Type B pancreatic cell (in vitro differentiated cells): ENCODE measurements at regions not wholly inside any gene's neighbourhood (a gene's known extent, or its start where the extent isn't known, plus 50 kb on each side); places are given as distances from the start of the nearest gene placed in this dataset.
"Not testable (repeated sequence)": the region's sequence is repeated elsewhere in the genome, so short reads cannot be mapped to it uniquely, and the experiment has no call there.

Source experiments
- DNase-seq: peaks from one replicate; pipeline ENCODE4 v3.0.0; 2021; ENCODE audit warnings: mixed read lengths; ENCODE audit not compliant: unreplicated experiment; ENCODE audit errors: extremely low spot score
- H3K27ac Mint-ChIP-seq: 2 replicates; pipeline ENCODE4 v1.8.0; 2021; ENCODE audit warnings: mild to moderate bottlenecking, mixed read lengths
- H3K27me3 Mint-ChIP-seq: 2 replicates; pipeline ENCODE4 v1.8.0; 2021; ENCODE audit warnings: mixed read lengths
- H3K36me3 Mint-ChIP-seq: 2 replicates; pipeline ENCODE4 v1.8.0; 2021; ENCODE audit warnings: mixed read lengths
- H3K4me1 Mint-ChIP-seq: one replicate; pipeline ENCODE4 v1.8.0; 2021; ENCODE audit warnings: mixed read lengths; ENCODE audit not compliant: unreplicated experiment
- H3K4me3 Mint-ChIP-seq: 2 replicates; pipeline ENCODE4 v1.8.0; 2021; ENCODE audit warnings: mild to moderate bottlenecking, mixed read lengths
- H3K9me3 Mint-ChIP-seq: 2 replicates; pipeline ENCODE4 v1.8.0; 2021; ENCODE audit warnings: mixed read lengths
- TF ChIP-seq, protein P1 (sequence below): fragments of 200-600 bp; sonication (generic); conservative IDR thresholded peaks from 2 replicates; pipeline ENCODE4 v1.5.0; 2021; ENCODE audit warnings: antibody characterized with exemption, mild to moderate bottlenecking

DNA sequence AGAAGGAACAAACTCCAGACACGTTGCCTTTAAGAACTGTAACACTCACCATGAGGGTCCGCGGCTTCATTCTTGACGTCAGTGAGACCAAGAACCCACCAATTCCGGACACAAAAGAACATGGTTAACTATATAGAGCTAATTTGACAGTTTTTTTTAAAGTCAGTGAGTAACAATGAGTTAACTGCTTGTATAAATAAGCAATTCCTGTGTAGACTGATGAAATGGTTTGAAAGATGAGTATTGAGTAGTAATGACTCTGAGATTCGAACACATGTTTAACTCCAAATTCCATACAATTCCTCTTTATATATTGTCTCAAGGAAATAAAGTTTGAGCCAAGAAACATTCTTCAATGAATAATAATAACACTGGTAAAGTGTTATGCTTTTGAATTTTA, 478.0 kb downstream of the MMUT start:
- DNase-seq: no peak
- Mint-ChIP-seq H3K4me3 (no peak overlapping the region), H3K9me3 (no peaks in the 10 kb centered on the region), H3K4me1 (no peaks in the 10 kb centered on the region), H3K27me3 (no peaks in the 10 kb centered on the region), H3K36me3 (no peaks in the 10 kb centered on the region), H3K27ac (no peak overlapping the region)
- TF ChIP-seq, protein P1, sequence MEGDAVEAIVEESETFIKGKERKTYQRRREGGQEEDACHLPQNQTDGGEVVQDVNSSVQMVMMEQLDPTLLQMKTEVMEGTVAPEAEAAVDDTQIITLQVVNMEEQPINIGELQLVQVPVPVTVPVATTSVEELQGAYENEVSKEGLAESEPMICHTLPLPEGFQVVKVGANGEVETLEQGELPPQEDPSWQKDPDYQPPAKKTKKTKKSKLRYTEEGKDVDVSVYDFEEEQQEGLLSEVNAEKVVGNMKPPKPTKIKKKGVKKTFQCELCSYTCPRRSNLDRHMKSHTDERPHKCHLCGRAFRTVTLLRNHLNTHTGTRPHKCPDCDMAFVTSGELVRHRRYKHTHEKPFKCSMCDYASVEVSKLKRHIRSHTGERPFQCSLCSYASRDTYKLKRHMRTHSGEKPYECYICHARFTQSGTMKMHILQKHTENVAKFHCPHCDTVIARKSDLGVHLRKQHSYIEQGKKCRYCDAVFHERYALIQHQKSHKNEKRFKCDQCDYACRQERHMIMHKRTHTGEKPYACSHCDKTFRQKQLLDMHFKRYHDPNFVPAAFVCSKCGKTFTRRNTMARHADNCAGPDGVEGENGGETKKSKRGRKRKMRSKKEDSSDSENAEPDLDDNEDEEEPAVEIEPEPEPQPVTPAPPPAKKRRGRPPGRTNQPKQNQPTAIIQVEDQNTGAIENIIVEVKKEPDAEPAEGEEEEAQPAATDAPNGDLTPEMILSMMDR: no peak

DNA sequence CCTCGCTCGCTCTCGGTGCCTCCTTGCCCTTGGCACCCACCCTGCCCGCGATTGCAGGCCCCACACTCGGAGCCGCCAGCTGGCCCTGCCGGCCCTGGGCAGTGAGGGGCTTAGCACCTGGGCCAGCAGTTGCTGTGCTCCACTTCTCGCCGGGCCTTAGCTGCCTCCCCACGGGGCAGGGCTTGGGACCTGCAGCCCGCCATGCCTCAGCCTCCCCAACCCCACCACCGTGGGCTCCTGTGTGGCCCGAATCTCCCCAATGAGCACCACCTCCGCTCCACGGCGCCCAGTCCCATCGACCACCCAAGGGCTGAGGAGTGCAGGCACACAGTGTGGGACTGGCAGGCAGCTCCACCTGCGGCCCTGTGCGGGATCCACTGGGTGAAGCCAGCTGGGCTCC, 479.1 kb downstream of the MMUT start:
- H3K4me1 Mint-ChIP-seq, H3K9me3 Mint-ChIP-seq, H3K4me3 Mint-ChIP-seq, DNase-seq, H3K36me3 Mint-ChIP-seq, H3K27ac Mint-ChIP-seq, H3K27me3 Mint-ChIP-seq: not testable (repeated sequence)

DNA sequence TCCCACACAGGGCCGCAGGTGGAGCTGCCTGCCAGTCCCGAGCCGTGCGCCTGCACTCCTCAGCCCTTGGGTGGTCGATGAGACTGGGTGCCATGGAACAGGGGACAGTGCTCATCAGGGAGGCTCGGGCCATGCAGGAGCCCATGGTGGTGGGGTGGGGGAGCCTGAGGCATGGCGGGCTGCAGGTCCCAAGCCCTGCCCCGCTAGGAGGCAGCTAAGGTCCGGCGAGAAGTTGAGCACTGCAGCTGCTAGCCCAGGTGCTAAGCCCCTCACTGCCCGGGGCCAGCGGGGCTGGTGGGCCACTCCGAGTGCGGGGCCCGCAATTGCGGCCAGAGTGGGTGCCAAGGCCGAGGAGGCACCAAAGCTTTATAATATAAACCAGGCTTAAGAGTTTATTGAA, 479.7 kb downstream of the MMUT start:
- H3K36me3 Mint-ChIP-seq: no peaks in the 10 kb centered on the region
- TF ChIP-seq, protein P1: no peak
- no peak for DNase-seq
- no peaks in the 10 kb centered on the region for H3K9me3 Mint-ChIP-seq
- no peaks in the 10 kb centered on the region for H3K4me1 Mint-ChIP-seq
- no peaks in the 10 kb centered on the region for H3K27me3 Mint-ChIP-seq
- H3K27ac Mint-ChIP-seq: no peak overlapping the region
- H3K4me3 Mint-ChIP-seq: no peak overlapping the region

DNA sequence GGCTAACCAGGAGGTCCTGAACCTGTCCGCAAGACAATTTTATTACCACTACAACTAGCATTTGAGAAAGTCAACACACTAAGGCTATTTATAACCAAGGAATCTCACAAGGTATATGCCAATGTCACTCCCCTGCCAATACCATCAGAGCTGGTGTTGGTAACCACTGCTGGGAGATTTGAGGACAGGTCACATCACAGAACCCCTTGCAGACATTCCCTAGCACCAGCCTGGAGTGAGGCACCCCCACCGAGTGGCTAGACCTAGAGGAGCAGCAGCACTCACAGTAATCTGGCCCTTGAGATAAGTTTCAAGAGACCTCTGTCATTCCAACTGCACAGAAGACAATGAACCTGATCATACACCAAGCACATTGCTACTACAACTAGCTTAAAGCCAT, 483.2 kb downstream of the MMUT start:
- Mint-ChIP-seq H3K9me3 (no peaks in the 10 kb centered on the region), H3K4me3 (no peak overlapping the region), H3K36me3 (no peaks in the 10 kb centered on the region), H3K27me3 (no peaks in the 10 kb centered on the region), H3K27ac (no peak overlapping the region), H3K4me1 (no peaks in the 10 kb centered on the region)
- TF ChIP-seq, protein P1: no peak
- no peak for DNase-seq

DNA sequence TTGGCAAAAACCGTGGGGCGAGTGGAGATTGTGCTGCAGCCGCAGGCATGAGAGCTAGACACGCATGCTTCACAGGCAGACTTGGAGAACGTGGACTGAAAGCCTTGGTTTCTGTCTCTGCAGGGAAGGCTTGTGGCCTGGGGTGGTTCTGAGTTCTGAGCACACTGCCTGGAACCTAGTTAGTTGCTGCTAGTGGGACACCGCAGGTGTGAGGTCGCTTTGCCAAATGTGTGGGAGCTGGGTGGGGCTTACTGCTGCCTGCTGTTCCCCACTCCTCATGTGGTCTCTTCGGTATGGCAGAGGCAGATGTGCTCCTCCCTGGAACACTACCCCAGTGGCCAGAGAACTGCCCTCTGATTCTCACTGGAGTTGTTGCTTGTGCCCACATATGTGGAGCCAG, 484.0 kb downstream of the MMUT start:
- Mint-ChIP-seq H3K4me3 (no peak overlapping the region), H3K4me1 (no peaks in the 10 kb centered on the region), H3K27me3 (no peaks in the 10 kb centered on the region), H3K27ac (no peak overlapping the region), H3K9me3 (no peaks in the 10 kb centered on the region), H3K36me3 (no peaks in the 10 kb centered on the region)
- TF ChIP-seq, protein P1: no peak
- no peak for DNase-seq

DNA sequence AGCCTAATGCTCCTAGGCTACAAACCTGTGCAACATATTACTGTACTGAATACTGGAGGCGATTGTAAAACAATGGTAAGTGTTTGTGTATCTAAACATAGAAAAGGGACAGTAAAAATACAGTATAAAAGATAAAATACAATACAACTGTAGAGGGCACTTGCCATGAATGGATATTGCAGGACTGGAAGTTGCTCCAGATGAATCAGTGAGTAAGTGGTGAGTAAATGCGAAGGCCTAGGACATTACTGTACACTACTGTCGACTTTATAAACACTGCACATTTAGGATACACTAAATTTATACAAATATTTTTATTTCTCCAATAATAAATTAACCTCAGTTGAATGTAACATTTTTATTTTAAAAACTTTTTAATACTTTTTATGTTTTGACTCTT, 485.0 kb downstream of the MMUT start:
- H3K27ac Mint-ChIP-seq: no peak overlapping the region
- no peak overlapping the region for H3K4me3 Mint-ChIP-seq
- H3K9me3 Mint-ChIP-seq: no peaks in the 10 kb centered on the region
- TF ChIP-seq, protein P1: no peak
- no peak for DNase-seq
- H3K4me1 Mint-ChIP-seq: no peaks in the 10 kb centered on the region
- no peaks in the 10 kb centered on the region for H3K36me3 Mint-ChIP-seq
- no peaks in the 10 kb centered on the region for H3K27me3 Mint-ChIP-seq
